ENCODE measurements at regions not wholly inside any gene's neighbourhood (a gene's known extent, or its start where the extent isn't known, plus 50 kb on each side); places are given as distances from the start of the nearest gene placed in this dataset.

DNA sequence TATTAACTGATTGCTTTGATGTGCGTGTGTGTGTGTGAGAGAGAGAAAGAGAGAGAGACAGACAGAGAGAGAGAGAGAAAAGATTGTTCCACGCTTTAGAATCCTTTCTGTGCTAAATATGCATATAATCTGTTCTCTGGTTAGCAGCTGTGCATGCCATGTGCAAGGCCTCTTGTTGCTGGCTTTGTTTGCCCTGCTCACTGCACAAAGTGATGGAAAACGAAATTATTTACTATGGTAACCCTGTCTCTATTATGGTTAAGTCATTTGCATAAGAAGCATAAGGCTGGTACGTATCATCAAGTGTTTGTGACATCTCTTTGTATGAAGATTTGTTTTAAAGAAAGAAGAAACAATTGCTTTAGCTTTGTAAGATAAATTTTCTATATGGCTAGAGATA lies 190.2 kb upstream of the POF1B start:
- TF ChIP-seq, protein P1, sequence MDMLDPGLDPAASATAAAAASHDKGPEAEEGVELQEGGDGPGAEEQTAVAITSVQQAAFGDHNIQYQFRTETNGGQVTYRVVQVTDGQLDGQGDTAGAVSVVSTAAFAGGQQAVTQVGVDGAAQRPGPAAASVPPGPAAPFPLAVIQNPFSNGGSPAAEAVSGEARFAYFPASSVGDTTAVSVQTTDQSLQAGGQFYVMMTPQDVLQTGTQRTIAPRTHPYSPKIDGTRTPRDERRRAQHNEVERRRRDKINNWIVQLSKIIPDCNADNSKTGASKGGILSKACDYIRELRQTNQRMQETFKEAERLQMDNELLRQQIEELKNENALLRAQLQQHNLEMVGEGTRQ (IDR thresholded peaks at IDR 0.05; ENCODE audit: low read length): no peak
- TF ChIP-seq, protein P2, sequence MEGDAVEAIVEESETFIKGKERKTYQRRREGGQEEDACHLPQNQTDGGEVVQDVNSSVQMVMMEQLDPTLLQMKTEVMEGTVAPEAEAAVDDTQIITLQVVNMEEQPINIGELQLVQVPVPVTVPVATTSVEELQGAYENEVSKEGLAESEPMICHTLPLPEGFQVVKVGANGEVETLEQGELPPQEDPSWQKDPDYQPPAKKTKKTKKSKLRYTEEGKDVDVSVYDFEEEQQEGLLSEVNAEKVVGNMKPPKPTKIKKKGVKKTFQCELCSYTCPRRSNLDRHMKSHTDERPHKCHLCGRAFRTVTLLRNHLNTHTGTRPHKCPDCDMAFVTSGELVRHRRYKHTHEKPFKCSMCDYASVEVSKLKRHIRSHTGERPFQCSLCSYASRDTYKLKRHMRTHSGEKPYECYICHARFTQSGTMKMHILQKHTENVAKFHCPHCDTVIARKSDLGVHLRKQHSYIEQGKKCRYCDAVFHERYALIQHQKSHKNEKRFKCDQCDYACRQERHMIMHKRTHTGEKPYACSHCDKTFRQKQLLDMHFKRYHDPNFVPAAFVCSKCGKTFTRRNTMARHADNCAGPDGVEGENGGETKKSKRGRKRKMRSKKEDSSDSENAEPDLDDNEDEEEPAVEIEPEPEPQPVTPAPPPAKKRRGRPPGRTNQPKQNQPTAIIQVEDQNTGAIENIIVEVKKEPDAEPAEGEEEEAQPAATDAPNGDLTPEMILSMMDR (IDR thresholded peaks at IDR 0.05; ENCODE audit: control extremely low read depth in 1 of 3, insufficient read depth in 1 of 3, low read depth in 1 of 3, low read length in 3 of 3): no peak
- TF ChIP-seq SAP30 (IDR thresholded peaks at IDR 0.05; ENCODE audit: insufficient read depth, insufficient replicate concordance, low read length) (no peak), FOSL1 (IDR thresholded peaks at IDR 0.05; ENCODE audit: insufficient read depth, low read depth, low read length) (no peak), RNF2 (IDR thresholded peaks at IDR 0.05; ENCODE audit: borderline replicate concordance, low read depth, low read length, missing control alignments, poor library complexity, severe bottlenecking) (no peak)
